ENCODE measurements at regions not wholly inside any gene's neighbourhood (a gene's known extent, or its start where the extent isn't known, plus 50 kb on each side); places are given as distances from the start of the nearest gene placed in this dataset.

DNA sequence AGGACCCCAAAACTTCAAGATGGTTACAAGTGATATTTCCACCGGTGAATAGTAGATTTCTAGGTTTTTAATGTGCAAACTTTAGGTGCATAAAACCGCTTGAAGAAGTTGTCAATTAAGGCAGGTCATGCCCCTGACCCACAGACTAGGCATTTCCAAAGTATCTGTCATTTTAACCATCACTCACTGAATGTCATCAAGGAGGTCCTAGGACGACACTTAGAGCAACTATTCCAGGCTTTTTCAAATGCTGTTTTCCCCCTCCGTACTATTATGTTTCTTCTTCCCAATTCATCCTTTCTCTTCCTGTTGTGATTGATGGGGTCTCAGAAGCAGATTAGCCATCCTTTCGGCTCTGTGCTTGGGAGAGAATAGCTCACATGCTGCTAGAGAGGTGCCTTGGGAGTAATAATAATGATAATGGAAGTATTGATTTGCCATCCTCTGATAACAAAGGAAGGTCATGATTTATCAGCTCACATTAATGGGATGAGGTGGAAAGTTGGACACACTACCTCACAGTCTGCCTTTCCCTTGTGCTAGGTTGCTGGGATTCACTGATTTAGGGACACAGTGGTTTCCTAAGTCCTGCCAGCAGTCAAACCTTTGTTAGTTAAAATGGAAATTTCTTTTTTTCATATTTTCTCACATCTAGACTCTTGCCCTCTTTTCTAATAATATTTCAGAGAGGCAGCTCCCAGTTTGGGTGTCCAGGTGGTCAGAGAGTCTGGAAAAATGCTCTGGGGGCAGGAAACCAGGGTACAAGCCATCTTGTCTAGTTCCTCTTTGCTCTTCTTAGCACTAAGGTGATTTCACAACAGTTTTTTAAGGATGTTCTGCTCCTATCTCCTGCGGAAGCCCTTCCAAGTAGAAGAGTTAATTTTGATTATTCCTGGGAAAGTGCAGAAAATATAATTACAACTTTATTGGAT lies 67.0 kb downstream of the PTTG1 start:
- TF ChIP-seq, protein P1, sequence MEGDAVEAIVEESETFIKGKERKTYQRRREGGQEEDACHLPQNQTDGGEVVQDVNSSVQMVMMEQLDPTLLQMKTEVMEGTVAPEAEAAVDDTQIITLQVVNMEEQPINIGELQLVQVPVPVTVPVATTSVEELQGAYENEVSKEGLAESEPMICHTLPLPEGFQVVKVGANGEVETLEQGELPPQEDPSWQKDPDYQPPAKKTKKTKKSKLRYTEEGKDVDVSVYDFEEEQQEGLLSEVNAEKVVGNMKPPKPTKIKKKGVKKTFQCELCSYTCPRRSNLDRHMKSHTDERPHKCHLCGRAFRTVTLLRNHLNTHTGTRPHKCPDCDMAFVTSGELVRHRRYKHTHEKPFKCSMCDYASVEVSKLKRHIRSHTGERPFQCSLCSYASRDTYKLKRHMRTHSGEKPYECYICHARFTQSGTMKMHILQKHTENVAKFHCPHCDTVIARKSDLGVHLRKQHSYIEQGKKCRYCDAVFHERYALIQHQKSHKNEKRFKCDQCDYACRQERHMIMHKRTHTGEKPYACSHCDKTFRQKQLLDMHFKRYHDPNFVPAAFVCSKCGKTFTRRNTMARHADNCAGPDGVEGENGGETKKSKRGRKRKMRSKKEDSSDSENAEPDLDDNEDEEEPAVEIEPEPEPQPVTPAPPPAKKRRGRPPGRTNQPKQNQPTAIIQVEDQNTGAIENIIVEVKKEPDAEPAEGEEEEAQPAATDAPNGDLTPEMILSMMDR (IDR thresholded peaks at IDR 0.05; ENCODE audit: insufficient read depth, low read length, poor library complexity, severe bottlenecking), result no peak
- Histone ChIP-seq H3K27me3 (replicated peaks; ENCODE audit: control insufficient read depth, insufficient read depth, low read length) (no peaks in the 10 kb centered on the region), H3K4me3 (replicated peaks; ENCODE audit: low read depth, low read length) (no peak overlapping the region), H3K36me3 (ENCODE audit: control insufficient read depth, insufficient read depth, low read length) (peaks cover 8% of the 10 kb centered on the region)
- DNase-seq (ENCODE audit: extremely low read depth, insufficient read length), result no peak

DNA sequence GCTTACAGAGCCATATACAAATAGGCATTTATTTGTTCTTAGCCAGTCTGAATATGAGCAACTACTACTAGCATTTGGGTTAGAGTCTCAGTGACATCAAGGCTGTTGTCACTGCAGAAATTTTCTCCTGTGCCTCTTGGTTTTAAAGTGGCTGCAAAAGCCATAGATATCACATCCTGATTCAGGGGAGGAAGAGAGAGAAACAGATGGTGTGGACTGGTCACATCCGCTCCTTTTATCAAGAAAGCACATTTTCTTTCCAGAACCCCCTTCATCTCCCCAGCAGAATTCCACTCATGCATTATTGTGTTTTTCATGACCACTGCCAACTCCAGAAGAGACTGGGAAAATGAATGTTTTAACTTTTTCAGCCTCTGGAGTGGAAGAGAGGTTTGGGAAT lies 69.8 kb downstream of the PTTG1 start:
- peaks cover 2% of the 10 kb centered on the region for H3K36me3 ChIP-seq (ENCODE audit: control insufficient read depth, insufficient read depth, low read length)
- DNase-seq (ENCODE audit: extremely low read depth, insufficient read length), result no peak
- TF ChIP-seq, protein P1 (IDR thresholded peaks at IDR 0.05; ENCODE audit: insufficient read depth, low read length, poor library complexity, severe bottlenecking), result no peak
- no peak overlapping the region for H3K4me3 ChIP-seq (replicated peaks; ENCODE audit: low read depth, low read length)
- H3K27me3 ChIP-seq (replicated peaks; ENCODE audit: control insufficient read depth, insufficient read depth, low read length), result no peaks in the 10 kb centered on the region

DNA sequence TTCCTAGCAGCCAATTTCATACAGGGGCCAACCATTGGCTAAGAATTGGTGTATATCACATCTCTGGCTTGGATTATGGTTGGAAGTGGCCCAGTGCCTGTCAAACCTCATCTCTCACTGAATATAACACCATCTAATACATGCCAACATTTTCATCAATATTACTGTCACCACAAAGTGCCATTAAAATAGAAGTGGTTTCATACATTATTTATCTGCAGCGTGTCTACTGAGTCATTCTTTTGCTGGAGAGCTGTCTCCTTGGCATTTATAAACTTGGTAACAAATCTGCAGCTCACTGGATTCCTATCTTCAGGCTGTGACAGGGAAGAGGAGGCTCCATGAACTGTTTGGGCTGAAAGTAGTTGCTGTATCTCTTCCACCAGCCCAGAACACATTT lies 70.9 kb downstream of the PTTG1 start:
- Histone ChIP-seq H3K4me3 (replicated peaks; ENCODE audit: low read depth, low read length) (no peak overlapping the region), H3K36me3 (ENCODE audit: control insufficient read depth, insufficient read depth, low read length) (peaks cover 2% of the 10 kb centered on the region), H3K27me3 (replicated peaks; ENCODE audit: control insufficient read depth, insufficient read depth, low read length) (no peaks in the 10 kb centered on the region)
- TF ChIP-seq, protein P1 (IDR thresholded peaks at IDR 0.05; ENCODE audit: insufficient read depth, low read length, poor library complexity, severe bottlenecking), result no peak
- DNase-seq (ENCODE audit: extremely low read depth, insufficient read length), result no peak

DNA sequence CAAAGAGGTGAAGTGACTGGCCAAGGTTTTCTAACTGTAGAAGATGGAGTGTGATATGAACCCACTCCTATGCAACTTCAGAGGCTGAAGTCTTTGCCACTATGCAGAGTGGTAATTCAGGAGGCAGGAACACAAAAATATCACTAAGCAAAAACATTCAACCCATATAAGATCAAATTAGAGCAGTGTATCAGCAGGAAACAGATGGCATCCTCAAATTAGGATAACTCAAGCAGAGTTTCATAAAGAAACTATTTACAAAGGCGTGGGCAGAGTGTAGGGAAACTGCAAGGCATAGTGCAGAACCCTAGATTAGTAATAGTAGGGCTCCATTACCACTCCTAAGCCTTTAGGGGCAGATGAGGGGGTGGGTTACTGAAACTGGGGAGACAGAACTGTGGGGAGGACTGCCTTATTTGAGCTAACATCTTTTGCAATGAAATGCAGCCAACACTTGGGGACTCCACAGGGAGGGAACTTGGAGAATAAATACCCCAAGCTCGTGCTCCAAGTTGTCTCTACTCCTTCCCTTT lies 72.2 kb downstream of the PTTG1 start:
- no peak for DNase-seq (ENCODE audit: extremely low read depth, insufficient read length)
- TF ChIP-seq, protein P1 (IDR thresholded peaks at IDR 0.05; ENCODE audit: insufficient read depth, low read length, poor library complexity, severe bottlenecking), result no peak
- H3K36me3 ChIP-seq (ENCODE audit: control insufficient read depth, insufficient read depth, low read length), result no peaks in the 10 kb centered on the region
- H3K27me3 ChIP-seq (replicated peaks; ENCODE audit: control insufficient read depth, insufficient read depth, low read length), result no peaks in the 10 kb centered on the region
- no peak overlapping the region for H3K4me3 ChIP-seq (replicated peaks; ENCODE audit: low read depth, low read length)

DNA sequence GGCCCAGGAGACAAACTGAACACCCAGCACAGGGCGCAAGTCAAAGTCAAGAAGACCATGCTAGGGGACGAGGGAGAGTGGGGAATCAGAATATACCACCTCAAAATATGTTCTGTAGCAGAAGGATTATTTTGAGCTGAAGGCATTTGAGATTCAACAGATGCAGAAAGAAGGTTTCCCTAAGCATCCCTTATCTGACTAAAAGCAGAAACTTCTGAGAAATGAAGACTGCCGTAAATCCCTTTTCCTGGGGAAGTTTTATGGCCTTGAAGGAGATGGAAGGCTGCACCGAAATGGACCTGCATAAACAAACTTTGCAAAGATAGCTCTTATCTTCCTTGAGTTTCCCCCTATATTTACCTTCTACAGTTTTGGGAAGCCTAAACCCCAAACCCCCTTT lies 72.8 kb downstream of the PTTG1 start:
- H3K36me3 ChIP-seq (ENCODE audit: control insufficient read depth, insufficient read depth, low read length), result no peaks in the 10 kb centered on the region
- H3K27me3 ChIP-seq (replicated peaks; ENCODE audit: control insufficient read depth, insufficient read depth, low read length), result no peaks in the 10 kb centered on the region
- TF ChIP-seq, protein P1 (IDR thresholded peaks at IDR 0.05; ENCODE audit: insufficient read depth, low read length, poor library complexity, severe bottlenecking), result no peak
- DNase-seq (ENCODE audit: extremely low read depth, insufficient read length), result no peak
- no peak overlapping the region for H3K4me3 ChIP-seq (replicated peaks; ENCODE audit: low read depth, low read length)

All from GM06990 (cell line).